ENCODE measurements at regions not wholly inside any gene's neighbourhood (a gene's known extent, or its start where the extent isn't known, plus 50 kb on each side); places are given as distances from the start of the nearest gene placed in this dataset.

DNA sequence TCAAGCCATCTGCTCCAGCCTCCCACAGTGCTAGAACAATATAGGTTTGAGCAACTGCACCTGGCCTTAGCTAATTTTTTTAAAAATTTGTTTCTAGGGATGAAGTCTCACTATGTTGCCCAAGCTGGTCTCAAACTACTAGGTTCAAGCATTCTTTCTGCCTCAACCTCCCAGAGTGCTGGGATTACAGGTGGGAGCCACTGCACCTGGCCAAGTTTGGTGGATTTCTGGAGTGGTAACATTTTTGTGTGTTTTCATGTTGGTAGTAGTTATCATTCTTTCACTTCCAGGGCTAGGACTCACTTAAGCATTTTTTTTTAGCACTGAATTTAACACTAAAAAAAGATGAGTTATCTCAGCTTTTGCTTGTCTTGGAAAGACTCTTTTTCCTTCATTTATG, 328.0 kb upstream of the RGS6 start:
- Histone ChIP-seq H3K36me3 (ENCODE audit: insufficient read depth, low read length) (no peaks in the 10 kb centered on the region), H3K4me1 (ENCODE audit: insufficient read depth, low read length) (no peaks in the 10 kb centered on the region), H3K9ac (ENCODE audit: low read length) (no peak overlapping the region)

DNA sequence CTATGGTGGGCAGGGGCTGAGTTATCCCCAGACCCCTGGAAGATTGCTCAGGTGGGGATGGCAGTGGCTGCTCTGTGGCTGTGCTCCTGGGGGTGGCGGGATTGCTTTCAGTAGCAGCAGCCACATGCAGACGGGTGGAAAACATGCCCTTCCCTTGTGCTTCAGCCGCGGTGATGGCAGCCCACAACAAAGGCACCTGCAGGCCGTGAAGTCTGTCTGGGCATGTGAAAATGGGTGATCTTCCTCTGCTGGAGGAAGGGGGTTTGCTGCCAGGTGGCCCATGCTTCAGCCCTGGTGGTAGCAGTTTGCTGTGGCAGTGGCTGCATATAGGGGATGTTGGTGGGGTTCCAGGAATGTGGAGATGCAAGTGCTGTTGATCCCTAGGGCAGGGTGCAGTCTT, 326.2 kb upstream of the RGS6 start:
- Histone ChIP-seq H3K9ac (ENCODE audit: low read length) (no peak overlapping the region), H3K4me1 (ENCODE audit: insufficient read depth, low read length) (peaks cover 5% of the 10 kb centered on the region), H3K36me3 (ENCODE audit: insufficient read depth, low read length) (no peaks in the 10 kb centered on the region), H3K27me3 (ENCODE audit: control insufficient read depth in 1 of 2, insufficient read depth in 2 of 2, low read length in 2 of 2) (no peaks in the 10 kb centered on the region), H3K27ac (ENCODE audit: low read depth, low read length) (no peak overlapping the region), H3K9me3 (ENCODE audit: low read length) (no peaks in the 10 kb centered on the region), H3K4me3 (ENCODE audit: low read depth in 1 of 2, low read length in 2 of 2) (no peak overlapping the region)

More for the DNA sequence above, 328.0 kb upstream of the RGS6 start:
- Histone ChIP-seq H3K4me3 (ENCODE audit: low read depth in 1 of 2, low read length in 2 of 2) (no peak overlapping the region), H3K27ac (ENCODE audit: low read depth, low read length) (no peak overlapping the region), H3K27me3 (ENCODE audit: control insufficient read depth in 1 of 2, insufficient read depth in 2 of 2, low read length in 2 of 2) (no peaks in the 10 kb centered on the region), H3K9me3 (ENCODE audit: low read length) (peaks cover 7% of the 10 kb centered on the region)

DNA sequence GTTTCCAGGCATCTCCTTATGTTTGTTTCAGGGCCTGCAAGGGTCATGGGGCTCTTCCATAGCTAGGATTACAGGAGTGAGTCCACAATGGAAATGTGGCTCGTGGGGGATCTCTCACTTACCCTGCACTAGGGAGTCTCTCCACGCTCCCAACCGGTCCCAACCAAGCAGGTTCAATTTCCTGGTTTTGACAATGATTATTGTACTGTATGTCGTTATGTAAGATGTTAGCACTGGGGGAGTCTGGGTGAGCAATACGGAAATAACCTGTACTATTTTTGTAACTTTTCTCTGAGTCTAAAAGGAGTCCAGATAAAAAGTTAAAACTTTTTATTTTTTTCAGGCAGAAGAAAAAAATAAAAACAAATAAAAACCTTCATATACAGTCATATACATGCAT, 325.7 kb upstream of the RGS6 start:
- Histone ChIP-seq H3K4me3 (ENCODE audit: low read depth in 1 of 2, low read length in 2 of 2) (no peak overlapping the region), H3K9ac (ENCODE audit: low read length) (no peak overlapping the region), H3K4me1 (ENCODE audit: insufficient read depth, low read length) (peaks cover 5% of the 10 kb centered on the region), H3K27ac (ENCODE audit: low read depth, low read length) (no peak overlapping the region), H3K27me3 (ENCODE audit: control insufficient read depth in 1 of 2, insufficient read depth in 2 of 2, low read length in 2 of 2) (no peaks in the 10 kb centered on the region), H3K9me3 (ENCODE audit: low read length) (no peaks in the 10 kb centered on the region), H3K36me3 (ENCODE audit: insufficient read depth, low read length) (no peaks in the 10 kb centered on the region)

DNA sequence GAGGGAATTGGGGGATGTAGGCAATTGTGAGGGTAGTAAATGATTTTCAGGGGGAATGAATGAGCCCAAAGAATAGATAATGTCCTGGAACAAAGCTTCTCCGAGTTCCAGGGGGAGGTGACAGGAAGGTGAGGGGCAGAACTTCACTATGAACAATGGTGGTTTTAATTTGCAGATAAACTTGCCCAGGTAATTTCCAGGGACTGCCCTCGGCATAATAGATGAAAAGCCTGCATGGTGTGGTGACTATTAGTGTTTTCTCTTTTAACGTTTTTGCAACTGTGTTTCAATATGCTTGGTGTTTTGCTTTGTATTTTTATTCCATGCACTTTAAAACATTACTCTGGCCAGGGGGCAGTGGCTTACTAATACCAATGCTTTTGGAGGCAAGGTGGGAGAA, 325.2 kb upstream of the RGS6 start:
- no peaks in the 10 kb centered on the region for H3K36me3 ChIP-seq (ENCODE audit: insufficient read depth, low read length)
- H3K9ac ChIP-seq (ENCODE audit: low read length): no peak overlapping the region
- H3K9me3 ChIP-seq (ENCODE audit: low read length): no peaks in the 10 kb centered on the region
- H3K27ac ChIP-seq (ENCODE audit: low read depth, low read length): no peak overlapping the region
- H3K27me3 ChIP-seq (ENCODE audit: control insufficient read depth in 1 of 2, insufficient read depth in 2 of 2, low read length in 2 of 2): no peaks in the 10 kb centered on the region
- no peak overlapping the region for H3K4me3 ChIP-seq (ENCODE audit: low read depth in 1 of 2, low read length in 2 of 2)
- H3K4me1 ChIP-seq (ENCODE audit: insufficient read depth, low read length): peaks cover 5% of the 10 kb centered on the region

DNA sequence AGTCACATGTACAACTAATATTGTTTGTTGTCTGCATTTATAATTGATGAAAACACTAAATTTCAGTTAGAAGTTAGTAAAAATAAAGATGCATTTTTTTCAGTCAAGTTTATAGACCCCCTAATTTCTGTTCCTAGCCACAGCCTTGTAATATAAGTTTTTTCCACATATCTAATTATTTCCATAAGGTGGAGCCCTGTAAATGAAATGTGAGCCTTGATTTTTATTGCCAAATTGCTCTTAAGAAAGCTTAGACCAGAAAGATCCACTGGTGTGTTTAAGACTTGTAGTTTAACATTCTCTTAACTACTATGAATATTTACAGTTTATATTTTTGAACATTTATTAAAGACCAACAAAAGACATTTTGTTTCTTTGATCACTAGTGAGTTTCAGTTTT, 322.1 kb upstream of the RGS6 start:
- H3K4me3 ChIP-seq (ENCODE audit: low read depth in 1 of 2, low read length in 2 of 2): no peak overlapping the region
- H3K9ac ChIP-seq (ENCODE audit: low read length): no peak overlapping the region
- no peak overlapping the region for H3K27ac ChIP-seq (ENCODE audit: low read depth, low read length)
- H3K4me1 ChIP-seq (ENCODE audit: insufficient read depth, low read length): peaks cover 5% of the 10 kb centered on the region
- H3K36me3 ChIP-seq (ENCODE audit: insufficient read depth, low read length): no peaks in the 10 kb centered on the region
- H3K27me3 ChIP-seq (ENCODE audit: control insufficient read depth in 1 of 2, insufficient read depth in 2 of 2, low read length in 2 of 2): no peaks in the 10 kb centered on the region
- H3K9me3 ChIP-seq (ENCODE audit: low read length): no peaks in the 10 kb centered on the region

DNA sequence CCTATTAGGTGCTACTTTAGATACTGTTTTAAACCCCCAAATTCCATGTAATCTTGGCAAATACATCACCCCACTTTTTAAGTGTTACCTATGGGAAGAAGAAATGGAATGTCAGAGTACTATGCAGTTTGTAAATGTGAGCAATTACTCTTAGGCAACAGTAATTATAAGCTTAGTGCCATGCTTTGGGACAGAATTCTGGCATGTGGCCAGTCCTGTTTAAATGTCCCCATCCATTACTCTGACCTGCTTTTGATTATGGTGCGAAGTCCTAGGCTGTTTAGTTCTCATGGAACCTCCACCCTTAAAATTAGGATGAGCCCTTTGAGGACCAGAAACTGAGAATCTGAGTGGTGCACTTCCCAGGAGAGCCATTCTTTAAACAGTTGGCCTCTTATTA, 321.4 kb upstream of the RGS6 start:
- H3K36me3 ChIP-seq (ENCODE audit: insufficient read depth, low read length): no peaks in the 10 kb centered on the region
- H3K27me3 ChIP-seq (ENCODE audit: control insufficient read depth in 1 of 2, insufficient read depth in 2 of 2, low read length in 2 of 2): no peaks in the 10 kb centered on the region
- no peak overlapping the region for H3K4me3 ChIP-seq (ENCODE audit: low read depth in 1 of 2, low read length in 2 of 2)
- H3K4me1 ChIP-seq (ENCODE audit: insufficient read depth, low read length): peaks cover 5% of the 10 kb centered on the region
- H3K27ac ChIP-seq (ENCODE audit: low read depth, low read length): no peak overlapping the region
- no peaks in the 10 kb centered on the region for H3K9me3 ChIP-seq (ENCODE audit: low read length)
- H3K9ac ChIP-seq (ENCODE audit: low read length): no peak overlapping the region

DNA sequence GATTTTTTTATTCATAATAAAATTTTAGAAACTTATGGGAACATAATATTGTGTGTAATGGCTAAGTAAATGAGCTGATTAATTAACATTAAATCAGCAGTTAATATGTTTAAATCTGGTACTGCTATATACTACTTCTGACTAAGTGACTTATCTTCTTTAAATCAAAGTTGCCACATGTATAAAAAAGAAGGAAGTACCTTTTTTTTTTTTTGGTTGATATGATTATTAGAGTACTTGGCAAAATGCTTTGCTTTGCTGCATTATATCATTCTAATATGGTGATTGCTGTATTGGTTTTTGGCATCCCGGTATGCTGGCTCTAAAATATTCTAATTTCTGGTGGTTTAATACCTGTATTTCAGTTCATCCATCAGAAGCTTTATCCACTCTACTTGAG, 319.1 kb upstream of the RGS6 start:
- H3K27me3 ChIP-seq (ENCODE audit: control insufficient read depth in 1 of 2, insufficient read depth in 2 of 2, low read length in 2 of 2): no peaks in the 10 kb centered on the region
- no peak overlapping the region for H3K27ac ChIP-seq (ENCODE audit: low read depth, low read length)
- H3K9me3 ChIP-seq (ENCODE audit: low read length): no peaks in the 10 kb centered on the region
- peaks cover 5% of the 10 kb centered on the region for H3K4me1 ChIP-seq (ENCODE audit: insufficient read depth, low read length)
- H3K4me3 ChIP-seq (ENCODE audit: low read depth in 1 of 2, low read length in 2 of 2): no peak overlapping the region
- H3K9ac ChIP-seq (ENCODE audit: low read length): no peak overlapping the region
- H3K36me3 ChIP-seq (ENCODE audit: insufficient read depth, low read length): no peaks in the 10 kb centered on the region

DNA sequence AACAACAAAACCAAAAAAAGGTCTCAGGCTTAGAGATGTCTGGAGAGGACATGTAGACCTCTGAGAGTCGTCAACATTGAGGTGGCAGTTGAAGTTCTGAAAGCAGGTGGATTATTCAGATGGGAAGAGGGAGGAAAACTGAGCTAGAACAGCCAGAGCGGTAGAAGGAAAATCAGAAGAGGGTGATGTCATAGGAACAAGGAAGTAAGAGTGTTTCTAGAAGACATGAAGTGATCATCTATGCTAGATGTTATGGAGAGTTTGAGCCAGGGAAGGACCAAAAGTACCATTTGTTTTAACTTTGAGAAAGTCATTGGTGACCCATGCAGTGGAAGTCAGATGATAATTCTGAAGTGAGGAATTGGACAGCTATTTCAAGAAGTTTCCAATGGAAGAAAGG, 316.2 kb upstream of the RGS6 start:
- Histone ChIP-seq H3K36me3 (ENCODE audit: insufficient read depth, low read length) (no peaks in the 10 kb centered on the region), H3K9ac (ENCODE audit: low read length) (no peak overlapping the region), H3K4me1 (ENCODE audit: insufficient read depth, low read length) (peaks cover under 1% of the 10 kb centered on the region)

DNA sequence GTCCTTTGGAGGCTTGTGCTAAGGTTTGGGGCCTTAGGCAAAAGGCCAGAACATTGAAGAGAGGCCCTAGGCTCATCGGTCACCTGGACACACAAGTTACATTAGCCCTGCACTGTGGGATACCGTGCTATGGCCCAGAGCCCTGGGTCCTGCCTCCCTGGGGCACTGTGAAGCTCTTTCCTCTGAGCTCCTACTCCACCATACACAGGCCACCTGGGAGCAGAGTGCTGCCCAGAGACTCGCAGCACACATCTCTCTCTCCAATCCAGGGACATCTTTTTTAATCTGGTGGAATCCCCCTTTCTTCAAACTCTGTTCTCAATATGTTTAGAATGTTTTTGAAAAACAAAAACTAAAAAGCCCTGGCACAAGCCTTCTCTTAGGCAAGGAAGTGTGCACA, 314.2 kb upstream of the RGS6 start:
- Histone ChIP-seq H3K4me3 (ENCODE audit: low read depth in 1 of 2, low read length in 2 of 2) (no peak overlapping the region), H3K4me1 (ENCODE audit: insufficient read depth, low read length) (no peaks in the 10 kb centered on the region), H3K27ac (ENCODE audit: low read depth, low read length) (no peak overlapping the region), H3K9ac (ENCODE audit: low read length) (no peak overlapping the region), H3K27me3 (ENCODE audit: control insufficient read depth in 1 of 2, insufficient read depth in 2 of 2, low read length in 2 of 2) (no peaks in the 10 kb centered on the region), H3K9me3 (ENCODE audit: low read length) (no peaks in the 10 kb centered on the region), H3K36me3 (ENCODE audit: insufficient read depth, low read length) (no peaks in the 10 kb centered on the region)

More for the DNA sequence above, 316.2 kb upstream of the RGS6 start:
- Histone ChIP-seq H3K27me3 (ENCODE audit: control insufficient read depth in 1 of 2, insufficient read depth in 2 of 2, low read length in 2 of 2) (no peaks in the 10 kb centered on the region), H3K4me3 (ENCODE audit: low read depth in 1 of 2, low read length in 2 of 2) (no peak overlapping the region), H3K27ac (ENCODE audit: low read depth, low read length) (no peak overlapping the region), H3K9me3 (ENCODE audit: low read length) (no peaks in the 10 kb centered on the region)

DNA sequence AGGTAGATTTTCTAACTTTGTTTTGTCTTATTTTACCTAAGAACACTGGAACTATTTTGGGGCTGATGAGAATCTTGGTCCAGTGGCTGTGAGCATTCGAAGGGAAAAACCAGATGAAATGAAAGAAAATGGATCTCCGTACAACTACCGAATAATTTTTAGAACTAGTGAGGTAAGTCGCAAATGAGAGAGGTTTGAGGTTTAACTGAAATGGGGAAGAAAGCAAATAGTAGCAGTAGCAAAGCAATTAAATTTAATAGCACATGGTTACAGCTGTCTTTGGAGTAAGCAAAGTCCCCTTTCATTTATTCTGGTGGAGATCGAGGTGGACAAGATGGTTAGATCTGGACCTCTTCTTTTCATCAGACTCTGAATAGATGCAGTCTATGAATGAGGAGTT, 313.5 kb upstream of the RGS6 start:
- Histone ChIP-seq H3K36me3 (ENCODE audit: insufficient read depth, low read length) (no peaks in the 10 kb centered on the region), H3K27ac (ENCODE audit: low read depth, low read length) (no peak overlapping the region), H3K9ac (ENCODE audit: low read length) (no peak overlapping the region), H3K9me3 (ENCODE audit: low read length) (no peaks in the 10 kb centered on the region), H3K4me3 (ENCODE audit: low read depth in 1 of 2, low read length in 2 of 2) (no peak overlapping the region), H3K4me1 (ENCODE audit: insufficient read depth, low read length) (no peaks in the 10 kb centered on the region), H3K27me3 (ENCODE audit: control insufficient read depth in 1 of 2, insufficient read depth in 2 of 2, low read length in 2 of 2) (no peaks in the 10 kb centered on the region)

DNA sequence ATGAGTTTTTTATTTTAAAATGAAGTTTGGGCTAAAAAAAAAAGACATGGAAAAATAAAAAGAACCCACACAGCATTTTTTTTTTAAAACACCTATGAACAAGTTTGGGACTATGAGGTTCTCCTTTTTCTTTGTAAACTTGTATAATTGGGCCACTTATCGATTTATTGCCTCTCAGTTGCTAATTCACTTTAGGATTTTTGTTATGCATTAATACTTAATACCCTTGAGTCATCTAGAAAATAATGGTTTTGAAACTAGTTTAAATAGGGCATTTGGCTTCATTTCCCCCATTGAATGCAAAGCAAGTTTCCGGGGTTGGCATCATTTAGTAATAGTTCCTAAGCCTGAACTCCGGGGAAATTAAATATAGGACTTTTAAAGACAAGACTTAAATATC, 312.8 kb upstream of the RGS6 start:
- Histone ChIP-seq H3K27me3 (ENCODE audit: control insufficient read depth in 1 of 2, insufficient read depth in 2 of 2, low read length in 2 of 2) (no peaks in the 10 kb centered on the region), H3K4me3 (ENCODE audit: low read depth in 1 of 2, low read length in 2 of 2) (no peak overlapping the region)

DNA sequence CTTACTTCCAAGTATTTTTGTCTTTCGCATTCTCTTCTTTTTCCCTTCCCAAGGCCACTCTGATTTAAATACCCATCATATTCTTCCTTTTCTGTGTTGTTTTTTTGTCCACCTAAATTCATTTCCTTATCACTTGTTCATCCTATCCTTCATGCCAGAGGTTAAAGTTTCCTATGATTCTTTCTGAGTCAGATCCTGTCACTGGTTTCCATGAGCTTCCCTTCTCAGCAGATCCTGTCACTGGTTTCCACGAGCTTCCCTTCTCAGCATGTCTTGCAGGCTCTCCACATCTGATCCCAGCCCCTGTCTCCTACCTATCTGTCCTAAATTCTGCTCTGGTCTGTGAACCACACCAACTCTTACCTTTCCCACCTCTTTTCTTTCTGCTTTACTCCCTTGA, 311.8 kb upstream of the RGS6 start:
- H3K9ac ChIP-seq (ENCODE audit: low read length): no peak overlapping the region
- no peaks in the 10 kb centered on the region for H3K27me3 ChIP-seq (ENCODE audit: control insufficient read depth in 1 of 2, insufficient read depth in 2 of 2, low read length in 2 of 2)
- no peak overlapping the region for H3K27ac ChIP-seq (ENCODE audit: low read depth, low read length)
- peaks cover 7% of the 10 kb centered on the region for H3K36me3 ChIP-seq (ENCODE audit: insufficient read depth, low read length)
- H3K4me1 ChIP-seq (ENCODE audit: insufficient read depth, low read length): no peaks in the 10 kb centered on the region
- no peak overlapping the region for H3K4me3 ChIP-seq (ENCODE audit: low read depth in 1 of 2, low read length in 2 of 2)
- no peaks in the 10 kb centered on the region for H3K9me3 ChIP-seq (ENCODE audit: low read length)

More for the DNA sequence above, 312.8 kb upstream of the RGS6 start:
- Histone ChIP-seq H3K9me3 (ENCODE audit: low read length) (no peaks in the 10 kb centered on the region), H3K36me3 (ENCODE audit: insufficient read depth, low read length) (peaks cover 7% of the 10 kb centered on the region), H3K9ac (ENCODE audit: low read length) (no peak overlapping the region), H3K27ac (ENCODE audit: low read depth, low read length) (no peak overlapping the region), H3K4me1 (ENCODE audit: insufficient read depth, low read length) (no peaks in the 10 kb centered on the region)

All from muscle layer of colon (tissue), 2 donors.